H9 (cell line): ENCODE measurements at regions not wholly inside any gene's neighbourhood (a gene's known extent, or its start where the extent isn't known, plus 50 kb on each side); places are given as distances from the start of the nearest gene placed in this dataset.

Experiments
- DNase-seq: peaks from one replicate; pipeline ENCODE4 v3.0.0-alpha.2; 2017
- H2AFZ ChIP-seq: one replicate; pipeline ENCODE4 v1.6.1; 2013; ENCODE audit warnings: mild to moderate bottlenecking, low read length, control low read depth, moderate library complexity
- H2AK5ac ChIP-seq: 2 replicates; pipeline ENCODE4 v1.6.1; 2013; ENCODE audit warnings: low read length, control low read depth, mixed read lengths; ENCODE audit not compliant: insufficient read length
- H2BK120ac ChIP-seq: one replicate; pipeline ENCODE4 v1.6.1; 2013; ENCODE audit warnings: low read depth, mild to moderate bottlenecking, low read length, control low read depth, inconsistent platforms; ENCODE audit not compliant: poor library complexity, severe bottlenecking
- H2BK12ac ChIP-seq: 2 replicates; pipeline ENCODE4 v1.6.1; 2013; ENCODE audit warnings: low read length, control low read depth, mixed read lengths, low read depth; ENCODE audit not compliant: insufficient read length
- H2BK15ac ChIP-seq: 2 replicates; pipeline ENCODE4 v1.6.1; 2013; ENCODE audit warnings: low read depth, low read length, control low read depth
- H2BK20ac ChIP-seq: one replicate; pipeline ENCODE4 v1.6.1; 2013; ENCODE audit warnings: low read depth, mild to moderate bottlenecking, low read length, control low read depth, inconsistent platforms; ENCODE audit not compliant: poor library complexity, severe bottlenecking
- H2BK5ac ChIP-seq: 2 replicates; pipeline ENCODE4 v1.6.1; 2013; ENCODE audit warnings: low read length, control low read depth, mixed read lengths; ENCODE audit not compliant: insufficient read length
- H3K14ac ChIP-seq: 2 replicates; pipeline ENCODE4 v1.6.1; 2013; ENCODE audit warnings: low read length, control low read depth; ENCODE audit not compliant: insufficient read depth
- H3K18ac ChIP-seq: 2 replicates; pipeline ENCODE4 v1.6.1; 2013; ENCODE audit warnings: low read depth, mild to moderate bottlenecking, mixed read lengths, low read length, control low read depth; ENCODE audit not compliant: insufficient read length
- H3K23ac ChIP-seq: 2 replicates; pipeline ENCODE4 v1.6.1; 2013; ENCODE audit warnings: low read length, control low read depth, mixed read lengths, low read depth; ENCODE audit not compliant: insufficient read length
- H3K23me2 ChIP-seq: 2 replicates; pipeline ENCODE4 v1.6.1; 2013; ENCODE audit warnings: low read depth, mild to moderate bottlenecking, mixed read lengths, low read length, control low read depth; ENCODE audit not compliant: insufficient read length, poor library complexity, severe bottlenecking
- H3K27ac ChIP-seq: 2 replicates; pipeline ENCODE4 v1.5.1; 2013; ENCODE audit warnings: low read length, control low read depth, mixed read lengths, low read depth; ENCODE audit not compliant: insufficient read length
- H3K27me3 ChIP-seq: 2 replicates; pipeline ENCODE4 v1.6.1; 2013; ENCODE audit warnings: low read length, control low read depth, inconsistent platforms; ENCODE audit not compliant: insufficient read depth
- H3K4ac ChIP-seq: 2 replicates; pipeline ENCODE4 v1.6.1; 2013; ENCODE audit warnings: low read depth, mild to moderate bottlenecking, control low read depth, inconsistent platforms, low read length, moderate library complexity
- H3K4me1 ChIP-seq: 2 replicates; pipeline ENCODE4 v1.6.1; 2013; ENCODE audit warnings: low read length, control low read depth, inconsistent platforms; ENCODE audit not compliant: insufficient read depth
- H3K4me2 ChIP-seq: 2 replicates; pipeline ENCODE4 v1.6.1; 2013; ENCODE audit warnings: low read length, control low read depth, mixed read lengths; ENCODE audit not compliant: insufficient read length, insufficient read depth
- H3K56ac ChIP-seq: 2 replicates; pipeline ENCODE4 v1.6.1; 2013; ENCODE audit warnings: low read depth, mild to moderate bottlenecking, mixed read lengths, low read length, control low read depth; ENCODE audit not compliant: insufficient read length
- H3K79me1 ChIP-seq: 2 replicates; pipeline ENCODE4 v1.6.1; 2013; ENCODE audit warnings: low read depth, mild to moderate bottlenecking, moderate library complexity, low read length, control low read depth, inconsistent platforms; ENCODE audit not compliant: insufficient read depth, poor library complexity, severe bottlenecking
- H3K79me2 ChIP-seq: 2 replicates; pipeline ENCODE4 v1.6.1; 2013; ENCODE audit warnings: low read length, control low read depth, inconsistent platforms; ENCODE audit not compliant: insufficient read depth
- H3K9ac ChIP-seq: 2 replicates; pipeline ENCODE4 v1.6.1; 2013; ENCODE audit warnings: low read length, control low read depth, mixed read lengths; ENCODE audit not compliant: insufficient read length; ENCODE audit errors: extremely low read depth
- H3K9me3 ChIP-seq: one replicate; pipeline ENCODE4 v1.6.1; 2013; ENCODE audit warnings: low read depth, low read length, inconsistent platforms; ENCODE audit not compliant: control insufficient read depth
- H3T11ph ChIP-seq: one replicate; pipeline ENCODE4 v1.6.1; 2013; ENCODE audit warnings: mild to moderate bottlenecking, low read length, control low read depth, inconsistent platforms
- H4K20me1 ChIP-seq: one replicate; pipeline ENCODE4 v1.6.1; 2013; ENCODE audit not compliant: control insufficient read depth, insufficient read length, insufficient read depth
- H4K5ac ChIP-seq: 2 replicates; pipeline ENCODE4 v1.6.1; 2013; ENCODE audit warnings: low read depth, mild to moderate bottlenecking, mixed read lengths, low read length, control low read depth; ENCODE audit not compliant: insufficient read length
- H4K8ac ChIP-seq: replicated peaks from 2 replicates; pipeline ENCODE4 v1.6.1; 2013; ENCODE audit warnings: low read length, control low read depth, mixed read lengths, low read depth; ENCODE audit not compliant: insufficient read length
- H4K91ac ChIP-seq: 2 replicates; pipeline ENCODE4 v1.6.1; 2013; ENCODE audit warnings: low read depth, mild to moderate bottlenecking, moderate library complexity, mixed read lengths, low read length, control low read depth; ENCODE audit not compliant: insufficient read length
- H3K27ac Mint-ChIP-seq, 3 experiments: 2 replicates in 2 of 3; 3 replicates in 1 of 3; pipeline ENCODE4 v1.8.0; 2020 to 2021; ENCODE audit warnings: mixed read lengths in 3 of 3, mild to moderate bottlenecking in 1 of 3, moderate library complexity in 1 of 3
- H3K27me3 Mint-ChIP-seq: 2 replicates; pipeline ENCODE4 v1.8.0; 2021; ENCODE audit warnings: low read depth, mild to moderate bottlenecking, moderate library complexity, mixed read lengths
- H3K36me3 Mint-ChIP-seq, 3 experiments: 2 replicates in 2 of 3; 3 replicates in 1 of 3; pipeline ENCODE4 v1.8.0; 2020 to 2021; ENCODE audit warnings: low read depth in 3 of 3, mixed read lengths in 3 of 3; ENCODE audit not compliant: insufficient read depth in 1 of 3
- H3K4me1 Mint-ChIP-seq, 2 experiments: 2 replicates each; pipeline ENCODE4 v1.8.0; 2020; ENCODE audit warnings: mixed read lengths in 2 of 2
- H3K4me3 Mint-ChIP-seq, 2 experiments: 2 replicates in 1 of 2; 3 replicates in 1 of 2; pipeline ENCODE4 v1.8.0; 2020 to 2021; ENCODE audit warnings: mild to moderate bottlenecking in 2 of 2, mixed read lengths in 2 of 2, moderate library complexity in 1 of 2
- H3K9me3 Mint-ChIP-seq, 2 experiments: 2 replicates in 1 of 2; 3 replicates in 1 of 2; pipeline ENCODE4 v1.8.0; 2020; ENCODE audit warnings: mild to moderate bottlenecking in 2 of 2, mixed read lengths in 2 of 2, moderate library complexity in 1 of 2
- CTCF ChIP-seq: fragments of 200-600 bp; sonication (generic); conservative IDR thresholded peaks from 3 replicates; pipeline ENCODE4 v1.8.0; 2021; ENCODE audit warnings: antibody characterized with exemption, mild to moderate bottlenecking
- WGBS: extraction: QIAGEN DNeasy Blood & Tissue Kit; methylation state at CpG from one replicate; pipeline ENCODE4 v1.1.7; 2013; ENCODE audit warnings: missing lambda C conversion rate, low lambda C conversion rate, mixed read lengths; ENCODE audit not compliant: insufficient read length; ENCODE audit errors: extremely low coverage; 5-methylcytosine and 5-hydroxymethylcytosine counted together

- Histone ChIP-seq H4K8ac (no peak overlapping the region), H3T11ph (no peak overlapping the region), H3K79me2 (no peaks in the 10 kb centered on the region), H2BK20ac (no peak overlapping the region), H3K79me1 (no peaks in the 10 kb centered on the region), H3K4me1 (no peaks in the 10 kb centered on the region), H3K14ac (no peak overlapping the region), H4K20me1 (no peaks in the 10 kb centered on the region), H3K23me2 (no peaks in the 10 kb centered on the region), H3K27ac (no peak overlapping the region), H4K91ac (no peak overlapping the region), H3K23ac (no peak overlapping the region), H3K9me3 (no peaks in the 10 kb centered on the region), H2BK15ac (no peak overlapping the region), H3K4ac (no peak overlapping the region), H3K56ac (no peak overlapping the region), H2AFZ (no peak overlapping the region), H3K4me2 (no peak overlapping the region), H3K18ac (no peak overlapping the region), H3K9ac (no peak overlapping the region), H3K27me3 (no peaks in the 10 kb centered on the region), H4K5ac (no peak overlapping the region), H2BK5ac (no peak overlapping the region), H2BK12ac (no peak overlapping the region), H2AK5ac (no peak overlapping the region), H2BK120ac (no peak overlapping the region)
- Mint-ChIP-seq H3K4me3 (no peak overlapping the region), H3K36me3 (no peaks in the 10 kb centered on the region), H3K9me3 (no peaks in the 10 kb centered on the region), H3K27ac (no peak overlapping the region), H3K27me3 (no peaks in the 10 kb centered on the region; the same call in 1 of the 2 replicates), H3K4me1 (no peaks in the 10 kb centered on the region)
- no peak for TF ChIP-seq CTCF
- no CpG with 5 or more reads among the region's 4 CpGs for WGBS
- DNase-seq: no peak
These were observed 1247.1 kb downstream of the GATA3 start for GRCh38 chr10:9301554-9301953.
